ENCODE measurements at regions not wholly inside any gene's neighbourhood (a gene's known extent, or its start where the extent isn't known, plus 50 kb on each side); places are given as distances from the start of the nearest gene placed in this dataset.

DNA sequence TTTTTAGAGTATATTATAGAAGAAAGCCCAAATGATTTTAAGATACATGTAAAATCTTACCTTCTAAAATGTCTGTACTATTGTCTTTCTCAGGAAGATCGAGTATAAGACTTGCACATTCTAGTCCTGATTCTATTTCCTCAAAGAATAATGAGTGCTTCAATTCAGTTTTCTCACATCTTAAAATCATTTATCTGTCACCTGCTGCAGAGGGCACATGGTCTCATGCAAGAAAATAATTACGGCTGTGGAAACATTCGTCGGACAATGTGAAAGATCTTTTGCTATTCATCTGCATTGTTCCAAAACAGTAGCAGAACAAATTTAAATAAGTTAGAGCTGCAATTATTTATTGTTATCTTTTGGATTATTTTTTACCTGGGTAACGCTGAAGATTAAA is 1403.5 kb downstream of the PCDH9 start:
- ChIA-PET POLR2A (no interaction called here), CTCF (no interaction called here)
- no peaks in the 10 kb centered on the region for H3K4me1 ChIP-seq (ENCODE audit: insufficient read depth, low read length)
- H3K4me3 ChIP-seq (ENCODE audit: low read length), result no peak overlapping the region
- H3K9me3 ChIP-seq (ENCODE audit: control insufficient read depth in 1 of 2, insufficient read depth in 1 of 2, low read length in 2 of 2), result peaks cover 0 to 17% of the 10 kb centered on the region in 2 experiments
- H3K27ac ChIP-seq (ENCODE audit: low read depth in 1 of 2, low read length in 2 of 2), result no peak overlapping the region
- intact Hi-C loops (cut with DNase I, micrococcal nuclease), result no loop called here
- no peak overlapping the region for H3K4me3 Mint-ChIP-seq
- DNase-seq (no peak), ATAC-seq (ENCODE audit: poor library complexity) (no peak)
- peaks cover 6% of the 10 kb centered on the region for H3K9me3 Mint-ChIP-seq
- H3K27me3 Mint-ChIP-seq, result no peaks in the 10 kb centered on the region
- no peaks in the 10 kb centered on the region for H3K36me3 Mint-ChIP-seq (ENCODE audit: low read depth)
- no peaks in the 10 kb centered on the region for H3K27me3 ChIP-seq (ENCODE audit: control insufficient read depth in 1 of 2, insufficient read depth in 2 of 2, low read length in 2 of 2)
- no peak overlapping the region for H3K27ac Mint-ChIP-seq
- no peaks in the 10 kb centered on the region for H3K4me1 Mint-ChIP-seq (ENCODE audit: low read depth)
- no peaks in the 10 kb centered on the region for H3K36me3 ChIP-seq (ENCODE audit: insufficient read depth, low read length)
- TF ChIP-seq, protein P1, sequence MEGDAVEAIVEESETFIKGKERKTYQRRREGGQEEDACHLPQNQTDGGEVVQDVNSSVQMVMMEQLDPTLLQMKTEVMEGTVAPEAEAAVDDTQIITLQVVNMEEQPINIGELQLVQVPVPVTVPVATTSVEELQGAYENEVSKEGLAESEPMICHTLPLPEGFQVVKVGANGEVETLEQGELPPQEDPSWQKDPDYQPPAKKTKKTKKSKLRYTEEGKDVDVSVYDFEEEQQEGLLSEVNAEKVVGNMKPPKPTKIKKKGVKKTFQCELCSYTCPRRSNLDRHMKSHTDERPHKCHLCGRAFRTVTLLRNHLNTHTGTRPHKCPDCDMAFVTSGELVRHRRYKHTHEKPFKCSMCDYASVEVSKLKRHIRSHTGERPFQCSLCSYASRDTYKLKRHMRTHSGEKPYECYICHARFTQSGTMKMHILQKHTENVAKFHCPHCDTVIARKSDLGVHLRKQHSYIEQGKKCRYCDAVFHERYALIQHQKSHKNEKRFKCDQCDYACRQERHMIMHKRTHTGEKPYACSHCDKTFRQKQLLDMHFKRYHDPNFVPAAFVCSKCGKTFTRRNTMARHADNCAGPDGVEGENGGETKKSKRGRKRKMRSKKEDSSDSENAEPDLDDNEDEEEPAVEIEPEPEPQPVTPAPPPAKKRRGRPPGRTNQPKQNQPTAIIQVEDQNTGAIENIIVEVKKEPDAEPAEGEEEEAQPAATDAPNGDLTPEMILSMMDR (IDR thresholded peaks at IDR 0.05), result no peak

DNA sequence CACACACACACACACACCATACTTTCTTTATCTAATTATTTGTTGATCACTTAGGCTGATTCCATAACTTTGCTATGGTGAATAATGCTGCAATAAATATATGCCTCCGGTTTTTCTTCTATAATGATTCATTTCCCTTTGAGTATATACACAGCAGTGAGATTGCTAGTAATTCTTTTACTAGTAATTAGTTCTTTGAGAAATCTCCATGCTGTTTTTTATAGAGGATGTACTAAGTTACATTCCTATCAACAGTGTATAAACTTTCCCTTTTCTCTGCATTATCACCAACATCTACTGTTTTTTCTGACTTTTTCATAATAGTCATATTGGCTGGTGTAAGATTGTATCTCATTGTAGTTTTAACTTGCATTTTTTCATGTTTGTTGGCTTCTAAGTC is 1405.1 kb downstream of the PCDH9 start:
- Histone ChIP-seq H3K4me3 (ENCODE audit: low read length) (no peak overlapping the region), H3K9me3 (ENCODE audit: control insufficient read depth in 1 of 2, insufficient read depth in 1 of 2, low read length in 2 of 2) (peaks cover 0 to 10% of the 10 kb centered on the region in 2 experiments), H3K4me1 (ENCODE audit: insufficient read depth, low read length) (no peaks in the 10 kb centered on the region), H3K27ac (ENCODE audit: low read depth in 1 of 2, low read length in 2 of 2) (no peak overlapping the region), H3K27me3 (ENCODE audit: control insufficient read depth in 1 of 2, insufficient read depth in 2 of 2, low read length in 2 of 2) (no peaks in the 10 kb centered on the region), H3K36me3 (ENCODE audit: insufficient read depth, low read length) (no peaks in the 10 kb centered on the region)
- TF ChIP-seq, protein P1 (IDR thresholded peaks at IDR 0.05), result no peak
- ATAC-seq (ENCODE audit: poor library complexity), result no peak
- H3K36me3 Mint-ChIP-seq (ENCODE audit: low read depth), result no peaks in the 10 kb centered on the region
- ChIA-PET CTCF (no interaction called here), POLR2A (no interaction called here)
- DNase-seq, result no peak
- no peaks in the 10 kb centered on the region for H3K27me3 Mint-ChIP-seq
- H3K27ac Mint-ChIP-seq, result no peak overlapping the region
- no peak overlapping the region for H3K4me3 Mint-ChIP-seq
- no peaks in the 10 kb centered on the region for H3K4me1 Mint-ChIP-seq (ENCODE audit: low read depth)
- H3K9me3 Mint-ChIP-seq, result peaks cover 8% of the 10 kb centered on the region
- intact Hi-C loops (cut with DNase I, micrococcal nuclease), result no loop called here

DNA sequence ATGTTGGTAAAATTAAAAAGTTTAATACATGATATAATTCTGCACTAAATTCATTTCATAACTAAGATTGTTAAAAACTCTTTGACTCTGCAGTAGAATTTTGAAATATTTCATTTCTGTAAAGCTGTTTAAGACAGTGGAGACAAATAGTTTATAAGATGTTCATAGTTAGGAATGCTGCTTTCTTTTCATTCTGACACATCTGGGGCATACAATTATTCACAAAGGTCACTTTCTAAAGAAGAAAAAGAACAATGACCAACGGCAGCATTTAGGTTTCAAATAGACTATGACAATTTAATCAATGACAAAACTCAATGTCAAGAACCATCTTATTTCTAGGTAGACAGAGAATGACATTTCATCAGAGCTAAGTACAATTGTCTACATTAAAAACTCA is 1422.1 kb downstream of the PCDH9 start:
- Histone ChIP-seq H3K4me1 (ENCODE audit: insufficient read depth, low read length) (no peaks in the 10 kb centered on the region), H3K27ac (ENCODE audit: low read depth in 1 of 2, low read length in 2 of 2) (no peak overlapping the region), H3K9me3 (ENCODE audit: control insufficient read depth in 1 of 2, insufficient read depth in 1 of 2, low read length in 2 of 2) (peaks cover 0 to 13% of the 10 kb centered on the region in 2 experiments), H3K27me3 (ENCODE audit: control insufficient read depth in 1 of 2, insufficient read depth in 2 of 2, low read length in 2 of 2) (no peaks in the 10 kb centered on the region), H3K36me3 (ENCODE audit: insufficient read depth, low read length) (no peaks in the 10 kb centered on the region), H3K4me3 (ENCODE audit: low read length) (no peak overlapping the region)
- Mint-ChIP-seq H3K4me3 (no peak overlapping the region), H3K4me1 (ENCODE audit: low read depth) (no peaks in the 10 kb centered on the region), H3K36me3 (ENCODE audit: low read depth) (no peaks in the 10 kb centered on the region), H3K9me3 (peaks cover 15% of the 10 kb centered on the region), H3K27me3 (no peaks in the 10 kb centered on the region), H3K27ac (no peak overlapping the region)
- DNase-seq (no peak), ATAC-seq (ENCODE audit: poor library complexity) (no peak)
- CTCF ChIA-PET, result no interaction called here
- POLR2A ChIA-PET, result no interaction called here
- intact Hi-C loops (cut with DNase I, micrococcal nuclease), result no loop called here
- TF ChIP-seq, protein P1 (IDR thresholded peaks at IDR 0.05), result no peak
